Pancreas (tissue), 10 donors: ENCODE measurements at regions not wholly inside any gene's neighbourhood (a gene's known extent, or its start where the extent isn't known, plus 50 kb on each side); places are given as distances from the start of the nearest gene placed in this dataset.

Experiments used
- ATAC-seq, 4 donors: fragments of 200-7000 bp; cut with Tn5 transposase; one replicate each; pipeline versions ENCODE4 v1.8.0 to v1.9.1; 2020; ENCODE audit warnings: mild to moderate bottlenecking in 4 of 4, moderate library complexity in 4 of 4
- DNase-seq, 6 donors: peaks; one replicate each; pipeline ENCODE4 v3.0.0-alpha.2; 2020
- FAIRE-seq: peaks from 2 replicates; lab custom pipeline; 2012; peaks lifted over from hg19 to GRCh38; lab: Jason Lieb, UNC
- H3K27ac ChIP-seq, 4 donors: fragments of 200-600 bp; sonication (generic); 1 replicate in 3 of 4; 2 replicates in 1 of 4; pipeline versions ENCODE4 v1.5.0 to v1.8.0; 2020
- H3K27me3 ChIP-seq, 4 donors: fragments of 200-600 bp; one replicate each; pipeline ENCODE4 v1.8.0; 2021
- H3K36me3 ChIP-seq, 3 donors: fragments of 200-600 bp; sonication (generic) in 1 of 3; one replicate each; pipeline versions ENCODE4 v1.5.0 to v1.8.0; 2020 to 2021
- H3K4me1 ChIP-seq, 3 donors: fragments of 200-600 bp; one replicate each; pipeline ENCODE4 v1.8.0; 2021
- H3K4me3 ChIP-seq, 4 donors: fragments of 200-600 bp; sonication (generic) in 2 of 4; one replicate each; pipeline versions ENCODE4 v1.5.0 to v1.8.0; 2020 to 2021
- H3K9me3 ChIP-seq, 4 donors: fragments of 200-600 bp; one replicate each; pipeline ENCODE4 v1.8.0; 2021
- CTCF ChIP-seq, 4 donors: fragments of 200-600 bp; sonication (generic) in 3 of 4; IDR thresholded peaks; one replicate each; pipeline versions ENCODE4 v1.5.0 to v1.8.0; 2021; ENCODE audit warnings: antibody characterized with exemption in 4 of 4
- WGBS, 2 donors: extraction: QIAGEN DNeasy Blood & Tissue Kit; methylation state at CpG; one replicate each; pipeline ENCODE4 v1.1.7; 2013; 5-methylcytosine and 5-hydroxymethylcytosine counted together
- intact Hi-C, 3 donors: fragments of 100-400 bp; cut with DNase I; formaldehyde crosslinking; loops; one replicate each; pipeline versions ENCODE4 v1.11.1 to v1.14.2; 2022
- donor health status: healthy with polysubstance abuse.
- donor health status: DM: no; HTN: no; CAD: no; lungs with moderate emphysema.
- donor health status: DM: no; HTN: no; CAD: no.
- donor health status: control.
- donor health status: control.
- donor health status: Bipolar disorder and iron deficiency.
- donor health status: DM: yes; HTN: yes; CAD: no.
- donor health status: DM: no; HTN: no; CAD: no.
- donor health status: DM: no; HTN: no; CAD: no.
- donor health status: DM: yes; HTN: yes; CAD: no.

- FAIRE-seq, result no peak
- H3K27me3 ChIP-seq, result no peaks in the 10 kb centered on the region
These were observed 598.7 kb downstream of the IGSF11 start for GRCh38 chr3:118435851-118436350.

GRCh38 chr3:118436697-118437262 lies 597.9 kb downstream of the IGSF11 start:
- ATAC-seq (no peak), DNase-seq (no peak), FAIRE-seq (no peak)
- intact Hi-C loops, result no loop called here
- TF ChIP-seq CTCF (IDR thresholded peaks at IDR 0.05), result no peak
- no peaks in the 10 kb centered on the region for H3K4me1 ChIP-seq
- H3K27me3 ChIP-seq, result no peaks in the 10 kb centered on the region
- WGBS, 2 donors, result 0 to 8% methylated on average over 1 of the region's 1 CpG
- H3K4me3 ChIP-seq, result no peak overlapping the region
- H3K27ac ChIP-seq, result no peak overlapping the region
- H3K9me3 ChIP-seq, result no peaks in the 10 kb centered on the region
- no peaks in the 10 kb centered on the region for H3K36me3 ChIP-seq

More at GRCh38 chr3:118435851-118436350, 598.7 kb downstream of the IGSF11 start:
- ATAC-seq (no peak), DNase-seq (no peak)
- Histone ChIP-seq H3K27ac (no peak overlapping the region), H3K9me3 (no peaks in the 10 kb centered on the region), H3K4me3 (no peak overlapping the region), H3K4me1 (no peaks in the 10 kb centered on the region), H3K36me3 (no peaks in the 10 kb centered on the region)
- WGBS, 2 donors, result 58 to 64% methylated on average over 1 of the region's 1 CpG
- intact Hi-C loops, result no loop called here
- TF ChIP-seq CTCF (IDR thresholded peaks at IDR 0.05), result no peak

- ATAC-seq, result no peak
- no peak for TF ChIP-seq CTCF (IDR thresholded peaks at IDR 0.05)
These were observed 589.6 kb downstream of the IGSF11 start for GRCh38 chr3:118445036-118445435.

GRCh38 chr3:118447339-118447738 lies 587.3 kb downstream of the IGSF11 start:
- intact Hi-C loops, result no loop called here
- Histone ChIP-seq H3K4me1 (no peaks in the 10 kb centered on the region), H3K27ac (no peak overlapping the region), H3K4me3 (no peak overlapping the region), H3K27me3 (no peaks in the 10 kb centered on the region), H3K9me3 (no peaks in the 10 kb centered on the region), H3K36me3 (no peaks in the 10 kb centered on the region)
- TF ChIP-seq CTCF (IDR thresholded peaks at IDR 0.05), result no peak
- ATAC-seq, result no peak
- no peak for DNase-seq
- no peak for FAIRE-seq

More at GRCh38 chr3:118445036-118445435, 589.6 kb downstream of the IGSF11 start:
- no peaks in the 10 kb centered on the region for H3K9me3 ChIP-seq
- H3K4me3 ChIP-seq, result no peak overlapping the region
- H3K27me3 ChIP-seq, result no peaks in the 10 kb centered on the region
- DNase-seq (no peak), FAIRE-seq (no peak)
- no peaks in the 10 kb centered on the region for H3K36me3 ChIP-seq
- no peaks in the 10 kb centered on the region for H3K4me1 ChIP-seq
- 63 to 64% methylated on average over 6 of the region's 6 CpGs for WGBS, 2 donors
- H3K27ac ChIP-seq, result no peak overlapping the region
- intact Hi-C loops, result no loop called here

GRCh38 chr3:118466795-118467330 lies 567.8 kb downstream of the IGSF11 start:
- Histone ChIP-seq H3K27ac (no peak overlapping the region), H3K27me3 (no peaks in the 10 kb centered on the region), H3K36me3 (no peaks in the 10 kb centered on the region), H3K4me1 (no peaks in the 10 kb centered on the region), H3K9me3 (no peaks in the 10 kb centered on the region), H3K4me3 (no peak overlapping the region)
- no peak for ATAC-seq
- intact Hi-C loops, result no loop called here
- 27 to 45% methylated on average over 2 of the region's 2 CpGs for WGBS, 2 donors
- TF ChIP-seq CTCF (IDR thresholded peaks at IDR 0.05), result no peak
- no peak for FAIRE-seq
- no peak for DNase-seq
